Tibial nerve (tissue), 4 donors: ENCODE measurements at regions not wholly inside any gene's neighbourhood (a gene's known extent, or its start where the extent isn't known, plus 50 kb on each side); places are given as distances from the start of the nearest gene placed in this dataset.

ENCODE experiments used
- DNase-seq, 2 donors: peaks; one replicate each; pipeline ENCODE4 v3.0.0-alpha.2; 2019; ENCODE audit warnings: low spot score in 2 of 2
- H3K27ac ChIP-seq, 4 donors: fragments of 200-600 bp; sonication (generic) in 3 of 4; one replicate each; pipeline ENCODE4 v1.5.1; 2017 to 2019; ENCODE audit warnings: mild to moderate bottlenecking in 1 of 4
- H3K27me3 ChIP-seq, 2 donors: fragments of 200-600 bp; sonication (generic) in 1 of 2; one replicate each; pipeline versions ENCODE4 v1.5.1 to v1.6.0; 2017 to 2019
- H3K36me3 ChIP-seq, 3 donors: fragments of 200-600 bp; sonication (generic); one replicate each; pipeline ENCODE4 v1.5.1; 2018 to 2019
- H3K4me1 ChIP-seq, 4 donors: fragments of 200-600 bp; sonication (generic) in 3 of 4; one replicate each; pipeline ENCODE4 v1.5.1; 2017 to 2019
- H3K4me3 ChIP-seq, 4 donors: fragments of 200-600 bp; sonication (generic) in 3 of 4; one replicate each; pipeline ENCODE4 v1.5.1; 2017 to 2019; ENCODE audit warnings: mild to moderate bottlenecking in 1 of 4, moderate library complexity in 1 of 4
- H3K9me3 ChIP-seq, 4 donors: fragments of 200-600 bp; sonication (generic) in 3 of 4; one replicate each; pipeline ENCODE4 v1.5.1; 2017 to 2019
- EP300 ChIP-seq, 2 donors: sonication (generic); formaldehyde crosslinking; IDR thresholded peaks; one replicate each; pipeline ENCODE4 v1.6.1; 2017; ENCODE audit warnings: antibody characterized with exemption in 2 of 2, mild to moderate bottlenecking in 1 of 2
- POLR2A ChIP-seq, 2 donors: fragments of 450-650 bp; IDR thresholded peaks; one replicate each; pipeline ENCODE4 v1.6.1; 2017; ENCODE audit warnings: antibody characterized with exemption in 2 of 2, mild to moderate bottlenecking in 2 of 2, moderate library complexity in 2 of 2
- WGBS, 2 donors: methylation state at CpG; one replicate each; pipeline ENCODE4 v1.1.5; 2018; 5-methylcytosine and 5-hydroxymethylcytosine counted together
- TF ChIP-seq, protein P1 (sequence below), 5 experiments: fragments of 200-600 bp in 3 of 5; fragments of 450-650 bp in 2 of 5; sonication (generic) in 3 of 5; IDR thresholded peaks; one replicate each; pipeline ENCODE4 v1.5.1; 2016 to 2019; ENCODE audit warnings: antibody characterized with exemption in 5 of 5, mild to moderate bottlenecking in 3 of 5, moderate library complexity in 2 of 5

DNA sequence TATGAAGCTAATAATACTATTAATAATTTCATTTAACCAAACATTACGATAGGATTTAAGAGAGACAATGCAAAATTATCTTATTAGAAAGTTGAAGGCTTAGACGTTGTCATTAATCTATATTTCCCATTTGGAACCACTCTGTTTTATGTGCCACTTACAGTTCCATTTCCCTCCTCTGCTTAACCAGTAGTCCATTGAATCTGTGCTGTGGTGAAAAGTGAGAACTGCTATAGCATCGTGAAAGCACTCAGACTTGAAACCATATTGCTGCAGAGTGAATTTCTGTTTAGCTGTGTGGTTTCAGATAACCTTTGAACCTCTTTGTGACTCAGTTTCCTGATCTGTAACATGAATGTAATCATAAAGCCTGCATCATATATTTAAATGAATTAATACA lies 2304.5 kb downstream of the MAT2B start:
- H3K27me3 ChIP-seq: no peaks in the 10 kb centered on the region
- H3K4me1 ChIP-seq: no peaks in the 10 kb centered on the region
- no peaks in the 10 kb centered on the region for H3K9me3 ChIP-seq
- H3K36me3 ChIP-seq: no peaks in the 10 kb centered on the region
- H3K27ac ChIP-seq: no peak overlapping the region
- WGBS, 2 donors: 73 to 84% methylated on average over 3 of the region's 3 CpGs
- H3K4me3 ChIP-seq: no peak overlapping the region
- DNase-seq: no peak
- TF ChIP-seq POLR2A (IDR thresholded peaks at IDR 0.05): no peak
- no peak for TF ChIP-seq EP300 (IDR thresholded peaks at IDR 0.05)
- TF ChIP-seq, protein P1, sequence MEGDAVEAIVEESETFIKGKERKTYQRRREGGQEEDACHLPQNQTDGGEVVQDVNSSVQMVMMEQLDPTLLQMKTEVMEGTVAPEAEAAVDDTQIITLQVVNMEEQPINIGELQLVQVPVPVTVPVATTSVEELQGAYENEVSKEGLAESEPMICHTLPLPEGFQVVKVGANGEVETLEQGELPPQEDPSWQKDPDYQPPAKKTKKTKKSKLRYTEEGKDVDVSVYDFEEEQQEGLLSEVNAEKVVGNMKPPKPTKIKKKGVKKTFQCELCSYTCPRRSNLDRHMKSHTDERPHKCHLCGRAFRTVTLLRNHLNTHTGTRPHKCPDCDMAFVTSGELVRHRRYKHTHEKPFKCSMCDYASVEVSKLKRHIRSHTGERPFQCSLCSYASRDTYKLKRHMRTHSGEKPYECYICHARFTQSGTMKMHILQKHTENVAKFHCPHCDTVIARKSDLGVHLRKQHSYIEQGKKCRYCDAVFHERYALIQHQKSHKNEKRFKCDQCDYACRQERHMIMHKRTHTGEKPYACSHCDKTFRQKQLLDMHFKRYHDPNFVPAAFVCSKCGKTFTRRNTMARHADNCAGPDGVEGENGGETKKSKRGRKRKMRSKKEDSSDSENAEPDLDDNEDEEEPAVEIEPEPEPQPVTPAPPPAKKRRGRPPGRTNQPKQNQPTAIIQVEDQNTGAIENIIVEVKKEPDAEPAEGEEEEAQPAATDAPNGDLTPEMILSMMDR (IDR thresholded peaks at IDR 0.05): no peak

DNA sequence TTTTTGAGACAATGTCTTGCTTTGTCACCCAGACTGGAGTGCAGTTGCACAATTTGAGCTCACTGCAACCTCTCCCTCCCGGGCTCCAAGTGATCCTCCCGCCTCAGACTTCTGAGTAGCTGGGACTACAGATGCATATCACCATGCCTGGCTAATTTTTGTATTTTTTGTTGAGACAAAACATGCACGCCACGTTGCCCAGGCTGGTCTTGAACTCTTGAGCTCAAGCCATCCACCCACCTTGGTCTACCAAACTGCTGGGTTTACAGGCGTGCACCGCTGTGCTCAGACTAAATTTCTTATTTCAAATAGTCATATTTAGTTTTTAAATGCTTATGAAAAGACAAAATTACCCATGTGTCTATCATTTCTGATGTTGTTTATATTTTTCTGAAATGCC lies 2324.1 kb downstream of the MAT2B start:
- no peak for TF ChIP-seq POLR2A (IDR thresholded peaks at IDR 0.05)
- TF ChIP-seq, protein P1 (IDR thresholded peaks at IDR 0.05): no peak
- no peak for TF ChIP-seq EP300 (IDR thresholded peaks at IDR 0.05)
- Histone ChIP-seq H3K4me1 (no peaks in the 10 kb centered on the region), H3K4me3 (no peak overlapping the region), H3K9me3 (peaks cover 0 to 5% (median 0%) of the 10 kb centered on the region in 4 donors), H3K36me3 (no peaks in the 10 kb centered on the region), H3K27ac (no peak overlapping the region), H3K27me3 (no peaks in the 10 kb centered on the region)
- DNase-seq: no peak
- 67 to 75% methylated on average over 6 of the region's 6 CpGs for WGBS, 2 donors

DNA sequence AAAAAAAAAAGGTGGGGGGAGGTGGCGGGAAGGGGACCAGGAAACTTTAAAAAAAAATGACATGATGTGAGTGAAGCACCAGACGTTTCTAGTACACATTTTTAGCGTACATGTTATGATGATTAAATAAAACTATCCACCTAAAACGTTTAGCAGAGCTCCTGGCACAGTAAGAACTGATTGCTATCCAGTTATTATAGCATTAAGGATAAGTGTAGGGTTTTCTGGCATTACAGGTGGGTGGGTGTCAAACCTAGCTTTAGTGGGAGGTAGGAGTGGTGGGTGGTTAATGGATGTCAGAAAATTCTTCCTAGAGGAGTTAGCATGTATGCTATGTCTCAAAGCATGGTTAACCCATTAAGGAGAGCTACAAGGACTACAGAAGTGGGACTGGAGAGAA lies 2329.5 kb downstream of the MAT2B start:
- no peaks in the 10 kb centered on the region for H3K27me3 ChIP-seq
- WGBS, 2 donors: 53 to 58% methylated on average over 4 of the region's 4 CpGs
- DNase-seq: no peak
- H3K4me1 ChIP-seq: no peaks in the 10 kb centered on the region
- no peak for TF ChIP-seq POLR2A (IDR thresholded peaks at IDR 0.05)
- TF ChIP-seq, protein P1 (IDR thresholded peaks at IDR 0.05): no peak
- no peak for TF ChIP-seq EP300 (IDR thresholded peaks at IDR 0.05)
- no peaks in the 10 kb centered on the region for H3K9me3 ChIP-seq
- no peaks in the 10 kb centered on the region for H3K36me3 ChIP-seq
- no peak overlapping the region for H3K27ac ChIP-seq
- no peak overlapping the region for H3K4me3 ChIP-seq

DNA sequence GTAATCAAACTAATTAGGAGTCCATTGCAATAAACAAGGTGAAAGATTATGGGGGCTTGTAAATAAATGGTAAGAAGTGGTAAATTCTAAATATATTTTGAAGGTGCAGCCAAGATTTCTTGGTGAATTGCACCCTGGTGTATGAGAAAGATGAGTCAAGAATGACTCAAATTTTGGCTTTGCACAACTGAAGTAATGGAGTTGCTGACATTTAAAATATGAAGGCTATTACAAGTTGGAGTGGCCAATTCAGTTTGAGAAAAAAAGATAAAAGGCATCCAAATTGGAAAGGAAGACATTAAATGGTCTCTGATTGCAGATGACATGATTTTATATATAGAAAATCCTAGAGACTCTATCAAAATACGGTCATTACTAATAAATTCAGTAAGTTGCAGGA lies 2330.6 kb downstream of the MAT2B start:
- no peaks in the 10 kb centered on the region for H3K9me3 ChIP-seq
- no peaks in the 10 kb centered on the region for H3K4me1 ChIP-seq
- no peak overlapping the region for H3K27ac ChIP-seq
- no peak for DNase-seq
- no peaks in the 10 kb centered on the region for H3K36me3 ChIP-seq
- no peaks in the 10 kb centered on the region for H3K27me3 ChIP-seq
- TF ChIP-seq, protein P1 (IDR thresholded peaks at IDR 0.05): no peak
- TF ChIP-seq EP300 (IDR thresholded peaks at IDR 0.05) (no peak), POLR2A (IDR thresholded peaks at IDR 0.05) (no peak)
- 65 to 69% methylated on average over 1 of the region's 1 CpG for WGBS, 2 donors
- no peak overlapping the region for H3K4me3 ChIP-seq

DNA sequence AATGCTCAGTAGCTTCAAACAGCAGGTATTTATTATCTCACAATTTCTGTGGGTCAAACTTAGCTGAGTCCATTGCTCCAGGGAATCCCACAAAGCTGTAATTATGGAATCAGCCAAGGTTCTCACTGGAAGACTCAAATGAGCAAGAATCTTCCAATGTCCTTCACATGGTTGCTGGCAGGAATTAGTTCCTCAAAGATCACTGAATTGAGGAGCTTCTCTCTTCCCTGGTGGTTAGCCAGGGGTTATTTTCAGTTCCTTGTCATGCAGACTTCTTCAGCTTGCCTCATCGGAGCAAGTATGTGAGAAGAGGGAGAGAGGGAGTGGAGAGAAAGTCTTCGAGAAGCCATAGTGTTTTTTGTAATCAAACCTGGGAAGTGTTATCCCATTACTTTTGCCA lies 2331.9 kb downstream of the MAT2B start:
- TF ChIP-seq EP300 (IDR thresholded peaks at IDR 0.05): no peak
- TF ChIP-seq, protein P1 (IDR thresholded peaks at IDR 0.05): no peak
- no peak for TF ChIP-seq POLR2A (IDR thresholded peaks at IDR 0.05)
- H3K9me3 ChIP-seq: no peaks in the 10 kb centered on the region
- WGBS, 2 donors: 77 to 78% methylated on average over 2 of the region's 2 CpGs

More for the DNA sequence above, 2331.9 kb downstream of the MAT2B start:
- no peak for DNase-seq
- H3K27me3 ChIP-seq: no peaks in the 10 kb centered on the region
- no peak overlapping the region for H3K4me3 ChIP-seq
- no peaks in the 10 kb centered on the region for H3K4me1 ChIP-seq
- H3K27ac ChIP-seq: no peak overlapping the region
- H3K36me3 ChIP-seq: no peaks in the 10 kb centered on the region
